GM12892 (cell line): ENCODE measurements at regions not wholly inside any gene's neighbourhood (a gene's known extent, or its start where the extent isn't known, plus 50 kb on each side); places are given as distances from the start of the nearest gene placed in this dataset.

Experiments
- POLR2A ChIP-seq: IDR thresholded peaks from 2 replicates; pipeline ENCODE4 v1.6.1; 2011; ENCODE audit warnings: low read depth, low read length, control low read depth
- POLR2AphosphoS5 ChIP-seq: IDR thresholded peaks from 2 replicates; pipeline ENCODE4 v1.6.1; 2011; ENCODE audit warnings: low read depth, low read length, control low read depth
- TAF1 ChIP-seq: IDR thresholded peaks from 2 replicates; pipeline ENCODE4 v1.6.1; 2011; ENCODE audit warnings: low read depth, mild to moderate bottlenecking, control low read depth, low read length, borderline replicate concordance

- TF ChIP-seq POLR2AphosphoS5 = no peak
- no peak for TF ChIP-seq POLR2A
- no peak for TF ChIP-seq TAF1
Measured at GRCh38 chr22:27345691-27346090, 455.9 kb downstream of the MN1 start.
